Epithelial cell of esophagus (primary cell): ENCODE measurements at regions not wholly inside any gene's neighbourhood (a gene's known extent, or its start where the extent isn't known, plus 50 kb on each side); places are given as distances from the start of the nearest gene placed in this dataset.
"Not testable (repeated sequence)": the region's sequence is repeated elsewhere in the genome, so short reads cannot be mapped to it uniquely, and the experiment has no call there.

Experiments used
- DNase-seq: peaks from one replicate; pipeline ENCODE4 v3.0.0; 2010; ENCODE audit warnings: low read depth
- H3K4me3 ChIP-seq: 2 replicates; pipeline ENCODE4 v1.5.1; 2011; ENCODE audit warnings: mild to moderate bottlenecking, low read length, control low read depth
- TF ChIP-seq, protein P1 (sequence below): IDR thresholded peaks from 2 replicates; pipeline ENCODE4 v1.5.1; 2011; ENCODE audit warnings: low read depth, mild to moderate bottlenecking, low read length, control low read depth, inconsistent platforms; ENCODE audit not compliant: insufficient read depth; ENCODE audit errors: missing control alignments

DNA sequence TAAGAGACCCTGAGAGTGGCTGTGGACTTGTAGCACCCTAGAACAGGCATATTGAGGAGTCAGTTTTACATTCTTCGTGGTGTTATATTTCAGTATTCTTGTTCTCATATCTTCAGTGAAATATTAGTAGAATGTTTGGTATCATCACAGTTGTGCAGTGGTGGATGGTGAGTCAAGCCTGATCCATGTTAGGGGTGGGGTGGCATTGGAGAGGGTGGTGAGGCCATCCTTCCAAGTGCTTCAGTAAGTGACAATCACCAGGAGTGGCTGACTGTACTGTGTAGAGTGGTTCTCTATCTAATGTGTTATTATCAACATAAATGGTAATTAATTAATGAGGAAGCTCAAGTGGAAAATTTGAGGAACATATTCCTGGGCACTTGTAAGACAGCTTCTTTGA is 197.7 kb upstream of the SLC16A7 start:
- no peak for DNase-seq
- H3K4me3 ChIP-seq = no peak overlapping the region
- TF ChIP-seq, protein P1, sequence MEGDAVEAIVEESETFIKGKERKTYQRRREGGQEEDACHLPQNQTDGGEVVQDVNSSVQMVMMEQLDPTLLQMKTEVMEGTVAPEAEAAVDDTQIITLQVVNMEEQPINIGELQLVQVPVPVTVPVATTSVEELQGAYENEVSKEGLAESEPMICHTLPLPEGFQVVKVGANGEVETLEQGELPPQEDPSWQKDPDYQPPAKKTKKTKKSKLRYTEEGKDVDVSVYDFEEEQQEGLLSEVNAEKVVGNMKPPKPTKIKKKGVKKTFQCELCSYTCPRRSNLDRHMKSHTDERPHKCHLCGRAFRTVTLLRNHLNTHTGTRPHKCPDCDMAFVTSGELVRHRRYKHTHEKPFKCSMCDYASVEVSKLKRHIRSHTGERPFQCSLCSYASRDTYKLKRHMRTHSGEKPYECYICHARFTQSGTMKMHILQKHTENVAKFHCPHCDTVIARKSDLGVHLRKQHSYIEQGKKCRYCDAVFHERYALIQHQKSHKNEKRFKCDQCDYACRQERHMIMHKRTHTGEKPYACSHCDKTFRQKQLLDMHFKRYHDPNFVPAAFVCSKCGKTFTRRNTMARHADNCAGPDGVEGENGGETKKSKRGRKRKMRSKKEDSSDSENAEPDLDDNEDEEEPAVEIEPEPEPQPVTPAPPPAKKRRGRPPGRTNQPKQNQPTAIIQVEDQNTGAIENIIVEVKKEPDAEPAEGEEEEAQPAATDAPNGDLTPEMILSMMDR = no peak

GRCh38 chr12:59396919-59397318 is 198.9 kb upstream of the SLC16A7 start:
- DNase-seq = no peak
- TF ChIP-seq, protein P1 = no peak
- H3K4me3 ChIP-seq = no peak overlapping the region

- TF ChIP-seq, protein P1 = peak; percentile 17
- no peak for DNase-seq
- no peak overlapping the region for H3K4me3 ChIP-seq
Observed at GRCh38 chr12:59396519-59396918, 199.3 kb upstream of the SLC16A7 start.

DNA sequence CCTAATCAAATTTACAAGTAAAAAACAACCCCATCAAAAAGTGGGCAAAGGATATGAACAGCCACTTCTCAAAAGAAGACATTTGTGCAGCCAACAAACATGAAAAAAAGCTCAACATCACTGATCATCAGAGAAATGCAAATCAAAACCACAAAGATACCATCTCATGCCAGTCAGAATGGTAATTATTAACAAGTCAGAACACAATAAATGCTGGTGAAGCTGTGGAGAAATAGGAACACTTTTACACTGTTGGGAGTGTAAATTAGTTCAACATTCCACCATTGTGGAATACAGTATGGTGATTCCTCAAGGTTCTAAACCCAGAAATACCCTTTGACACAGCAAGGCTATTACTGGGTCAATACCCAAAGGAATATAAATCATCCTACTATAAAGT is 200.5 kb upstream of the SLC16A7 start:
- H3K4me3 ChIP-seq, DNase-seq: not testable (repeated sequence)

DNA sequence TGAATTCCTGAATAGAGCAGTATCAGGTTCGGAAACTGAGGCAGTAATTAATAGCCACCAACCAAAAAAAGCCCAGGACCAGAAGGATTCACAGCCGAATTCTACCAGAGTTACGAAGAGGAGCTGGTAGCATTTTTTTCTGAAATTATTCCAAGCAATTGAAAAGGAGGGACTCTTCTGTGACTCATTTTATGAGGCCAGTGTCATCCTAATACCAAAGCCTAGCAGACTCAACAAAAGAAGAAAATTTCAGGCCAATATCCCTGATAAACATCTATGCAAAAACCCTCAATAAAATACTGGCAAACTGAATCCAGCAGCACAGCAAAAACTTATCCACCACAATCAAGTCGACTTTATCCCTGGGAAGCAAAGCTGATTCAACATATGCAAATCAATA is 202.3 kb upstream of the SLC16A7 start:
- no peak for DNase-seq
- TF ChIP-seq, protein P1 = no peak
- no peak overlapping the region for H3K4me3 ChIP-seq

DNA sequence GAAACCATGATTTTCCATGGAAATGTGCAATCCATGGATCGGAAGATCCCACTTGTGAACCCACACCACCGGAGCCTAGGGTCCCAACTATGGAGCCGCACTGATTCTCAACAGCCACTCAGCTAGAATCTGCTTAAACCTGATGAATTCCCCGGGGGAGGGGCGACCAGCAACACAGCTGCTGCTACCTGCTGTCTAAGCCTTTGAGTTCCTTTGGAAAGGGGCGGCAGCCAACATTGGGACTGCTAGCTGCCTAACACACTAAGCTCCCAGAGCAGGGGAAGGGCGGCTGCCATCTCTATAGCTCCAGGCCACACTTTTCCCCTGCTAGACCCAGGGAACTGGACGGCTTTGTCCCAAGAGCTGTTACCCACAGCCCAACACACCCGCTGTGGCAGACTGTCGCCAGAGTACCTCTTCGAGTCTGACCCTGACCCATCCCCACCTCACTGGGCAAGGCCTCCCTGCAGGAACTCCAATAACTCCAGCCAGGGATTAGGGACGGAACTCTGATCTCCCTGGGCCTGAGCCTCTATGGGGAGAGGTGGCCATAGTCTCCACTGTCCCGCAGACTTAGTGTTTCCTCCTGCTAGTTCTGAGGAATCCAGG is 205.8 kb upstream of the SLC16A7 start:
- no peak for DNase-seq
- TF ChIP-seq, protein P1 = no peak
- no peak overlapping the region for H3K4me3 ChIP-seq

DNA sequence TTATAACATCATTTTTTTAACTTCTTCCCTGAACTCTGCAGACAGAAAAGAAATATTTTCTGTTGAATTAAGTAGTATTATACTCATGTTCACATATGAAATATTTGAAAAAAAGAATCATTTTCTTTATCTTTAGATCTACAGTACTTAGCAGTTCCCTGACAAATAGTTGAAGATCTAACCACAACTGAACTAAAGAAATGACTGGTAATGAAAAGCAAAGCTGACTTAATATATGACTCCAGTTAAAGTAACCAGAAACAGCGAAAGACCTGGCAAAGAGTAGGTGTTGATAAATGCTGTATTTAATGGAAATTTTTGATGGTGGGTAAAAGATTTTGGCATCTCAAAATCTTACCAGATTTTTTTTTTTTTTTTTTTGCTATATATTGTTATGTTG is 207.1 kb upstream of the SLC16A7 start:
- TF ChIP-seq, protein P1 = no peak
- no peak overlapping the region for H3K4me3 ChIP-seq
- DNase-seq = no peak
